GM13977 (cell line): ENCODE measurements at regions not wholly inside any gene's neighbourhood (a gene's known extent, or its start where the extent isn't known, plus 50 kb on each side); places are given as distances from the start of the nearest gene placed in this dataset.
A peak's percentile ranks its signal among the peaks of the same experiment; 100 is the strongest.

Experiments used
- DNase-seq: peaks from one replicate; pipeline ENCODE4 v3.0.0; 2012; ENCODE audit warnings: low spot score
- CTCF ChIP-seq: IDR thresholded peaks from 2 replicates; pipeline ENCODE4 v1.5.1; 2012; ENCODE audit warnings: mild to moderate bottlenecking, control low read depth; ENCODE audit not compliant: insufficient read depth; ENCODE audit errors: extremely low read depth, missing control alignments
- in situ Hi-C: fragments of 300-500 bp; cut with MboI; formaldehyde crosslinking; loops from one replicate; pipeline ENCODE4 v1.12.0; 2022; ENCODE audit warnings: low sequenced_read_pairs, low pct_unique_long_range_greater_than_20kb, mixed read lengths, inconsistent platforms; ENCODE audit not compliant: unreplicated experiment

DNA sequence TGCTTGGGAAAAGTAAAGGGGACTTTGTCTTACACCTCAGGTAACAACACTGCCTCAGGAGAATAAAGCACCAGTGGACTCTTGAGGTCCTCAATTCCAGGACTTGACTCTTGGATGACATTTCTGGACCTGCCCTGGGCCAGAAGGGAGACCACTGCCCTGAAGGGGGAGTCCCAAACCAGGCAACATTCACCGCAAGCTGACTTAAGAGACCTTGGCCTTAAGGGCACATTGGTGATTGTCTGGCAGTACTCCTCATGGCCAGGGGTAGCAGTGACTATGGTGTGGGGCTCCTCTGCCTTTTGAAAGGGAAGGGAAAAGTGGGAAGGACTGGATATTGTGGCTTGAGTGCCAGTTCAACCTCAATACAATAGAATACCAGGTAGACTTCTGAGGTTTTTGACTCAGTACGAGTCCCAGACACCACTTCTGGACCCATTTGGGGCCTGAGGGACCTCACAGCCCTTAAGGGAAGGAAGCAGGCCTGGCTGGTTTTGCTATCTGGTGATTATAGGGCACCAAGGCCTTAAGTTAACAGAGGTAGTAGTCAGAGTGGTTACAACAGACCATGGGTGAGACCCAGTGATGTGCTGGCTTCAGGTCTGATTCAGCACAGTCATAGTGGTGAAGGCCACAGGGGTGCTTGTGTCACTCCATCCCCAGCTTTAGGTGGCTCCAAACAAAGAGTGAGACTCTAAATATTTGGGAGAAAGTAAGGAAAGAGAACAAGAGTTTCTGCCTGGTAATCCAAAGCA, 121.2 kb upstream of the TET2 start:
- DNase-seq = no peak
- TF ChIP-seq CTCF = no peak
- in situ Hi-C loops = no loop called here

GRCh38 chr4:105036991-105037390, 109.7 kb upstream of the TET2 start:
- in situ Hi-C loops = no loop called here
- no peak for TF ChIP-seq CTCF
- no peak for DNase-seq

DNA sequence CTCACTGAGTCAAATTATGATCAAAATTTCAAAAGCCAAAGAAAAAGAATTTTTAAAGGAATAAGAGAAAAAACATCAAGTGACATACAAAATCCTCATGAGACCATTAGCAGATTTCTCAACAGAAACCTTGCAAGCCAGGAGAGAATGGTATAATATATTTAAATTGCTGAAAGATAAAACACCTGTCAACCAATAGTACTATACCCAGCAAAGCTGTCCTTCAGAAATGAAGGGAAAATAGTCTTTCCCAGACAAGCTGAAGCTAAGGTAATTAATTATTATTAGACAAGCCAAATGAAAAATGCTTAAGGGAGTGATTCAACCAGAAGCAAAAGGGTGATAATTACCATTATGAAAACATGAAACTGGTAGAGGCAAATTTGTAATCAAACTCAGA, 104.2 kb upstream of the TET2 start:
- TF ChIP-seq CTCF = no peak
- in situ Hi-C loops = no loop called here
- no peak for DNase-seq

GRCh38 chr4:105050896-105051295, 95.8 kb upstream of the TET2 start:
- no peak for TF ChIP-seq CTCF
- in situ Hi-C loops = loop anchor here (10.0 kb wide), 1 partner anchor 186 kb away; no protein-coding TSS in a partner anchor
- no peak for DNase-seq

DNA sequence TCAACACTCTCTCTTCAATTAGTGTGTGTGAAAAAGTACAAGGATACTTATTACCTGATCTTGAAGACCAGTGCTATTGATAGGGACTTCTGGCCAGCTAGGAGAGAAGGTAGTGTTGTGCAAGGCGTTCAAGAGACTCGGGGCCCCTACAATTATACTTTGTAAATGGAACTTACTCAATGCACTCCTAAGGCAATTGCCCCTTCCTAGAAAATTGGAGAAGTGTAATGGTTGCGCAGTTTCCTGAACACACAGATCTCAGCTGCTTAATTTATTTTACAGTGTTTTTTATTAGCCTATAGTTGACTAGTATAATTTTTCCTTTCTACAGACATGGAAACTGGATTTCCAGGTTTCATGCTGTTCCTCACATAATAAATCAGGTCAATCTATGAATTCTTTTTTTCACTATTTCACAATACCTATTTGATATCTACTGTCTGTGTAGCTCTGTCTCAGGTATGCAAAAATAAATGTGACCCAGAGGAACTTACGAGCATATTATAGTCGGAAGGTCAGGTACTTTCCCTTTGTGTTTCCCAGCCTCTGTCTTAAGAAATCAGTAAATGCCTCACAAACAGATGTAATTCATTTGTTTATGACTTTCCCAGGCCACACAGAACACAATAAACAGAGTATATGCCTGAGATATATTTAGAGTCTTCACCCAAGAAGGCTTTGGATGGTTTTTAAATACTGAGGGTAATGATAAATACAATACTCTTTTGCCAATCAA, 89.1 kb upstream of the TET2 start:
- peak; percentile 17 for DNase-seq
- in situ Hi-C loops = loop anchor here (10.0 kb wide), 1 partner anchor 193 kb away; no protein-coding TSS in a partner anchor
- TF ChIP-seq CTCF = no peak

DNA sequence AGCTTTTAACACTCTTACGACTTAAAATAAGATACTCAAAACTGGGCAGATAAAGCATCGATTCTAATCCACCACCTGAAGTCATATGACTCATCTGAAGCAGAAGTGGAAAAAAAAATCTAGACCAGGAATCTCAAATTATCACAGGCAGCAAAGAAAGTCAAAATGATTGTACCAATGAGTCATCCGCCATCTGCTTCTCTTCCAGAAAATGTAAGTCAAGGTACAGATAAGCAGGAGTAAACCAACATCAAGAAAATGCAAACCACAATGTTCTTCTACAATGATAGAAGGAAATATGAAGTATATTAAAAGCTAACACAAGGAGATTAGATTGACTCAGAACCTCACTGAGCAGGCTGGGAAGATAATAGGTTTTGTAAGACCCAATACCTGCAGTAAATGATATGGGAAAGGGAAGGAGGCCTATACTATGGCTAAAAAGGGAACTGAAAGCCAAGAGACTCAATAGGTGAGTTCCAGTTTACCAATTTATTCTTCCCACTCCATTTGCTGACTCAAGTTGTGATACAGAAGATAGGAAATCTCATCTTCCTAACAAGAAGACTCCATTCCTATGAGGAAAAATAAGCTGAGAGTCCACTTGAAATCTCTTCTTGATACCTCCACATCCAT, 88.4 kb upstream of the TET2 start:
- no peak for TF ChIP-seq CTCF
- DNase-seq = no peak
- in situ Hi-C loops = loop anchor here (10.0 kb wide), 1 partner anchor 193 kb away; no protein-coding TSS in a partner anchor
